SK-MEL-5 (cell line): ENCODE measurements at regions not wholly inside any gene's neighbourhood (a gene's known extent, or its start where the extent isn't known, plus 50 kb on each side); places are given as distances from the start of the nearest gene placed in this dataset.
"Not testable (repeated sequence)": the region's sequence is repeated elsewhere in the genome, so short reads cannot be mapped to it uniquely, and the experiment has no call there.

Source experiments
- DNase-seq: peaks from one replicate; pipeline ENCODE4 v3.0.0-alpha.2; 2016; ENCODE audit warnings: low read depth, low spot score
- in situ Hi-C: cut with HindIII; loops from 2 replicates; pipeline ENCODE4 v1.10.0; 2016; ENCODE audit warnings: low sequenced_read_pairs, high pct_unique_total_duplicates, low pct_unique_long_range_greater_than_20kb

- in situ Hi-C loops, DNase-seq: not testable (repeated sequence)
These were observed 522.1 kb downstream of the TMEM135 start for GRCh38 chr11:87559852-87560251.

- in situ Hi-C loops = no loop called here
These were observed 517.4 kb downstream of the TMEM135 start for GRCh38 chr11:87555101-87555500.

GRCh38 chr11:87548797-87549196 lies 511.1 kb downstream of the TMEM135 start:
- no peak for DNase-seq
- in situ Hi-C loops = no loop called here

More at GRCh38 chr11:87555101-87555500, 517.4 kb downstream of the TMEM135 start:
- no peak for DNase-seq

- DNase-seq = no peak
- in situ Hi-C loops = no loop called here
These were observed 508.1 kb downstream of the TMEM135 start for GRCh38 chr11:87545858-87546257.

- DNase-seq = no peak
- in situ Hi-C loops = no loop called here
These were observed 501.9 kb downstream of the TMEM135 start for GRCh38 chr11:87539596-87539995.

GRCh38 chr11:87536565-87536964 lies 498.8 kb downstream of the TMEM135 start:
- DNase-seq = no peak
- in situ Hi-C loops = no loop called here

GRCh38 chr11:87536016-87536415 lies 498.3 kb downstream of the TMEM135 start:
- no peak for DNase-seq
- in situ Hi-C loops = no loop called here

- in situ Hi-C loops = no loop called here
- DNase-seq = no peak
These were observed 497.8 kb downstream of the TMEM135 start for GRCh38 chr11:87535513-87535912.

GRCh38 chr11:87531835-87532234 lies 494.1 kb downstream of the TMEM135 start:
- DNase-seq, in situ Hi-C loops: not testable (repeated sequence)

- in situ Hi-C loops = no loop called here
These were observed 491.8 kb downstream of the TMEM135 start for GRCh38 chr11:87529486-87529885.

GRCh38 chr11:87528752-87529151 lies 491.0 kb downstream of the TMEM135 start:
- in situ Hi-C loops = no loop called here
- DNase-seq = no peak

More at GRCh38 chr11:87529486-87529885, 491.8 kb downstream of the TMEM135 start:
- no peak for DNase-seq

- in situ Hi-C loops = no loop called here
- DNase-seq = no peak
These were observed 485.5 kb downstream of the TMEM135 start for GRCh38 chr11:87523276-87523675.

- in situ Hi-C loops = no loop called here
These were observed 480.5 kb downstream of the TMEM135 start for GRCh38 chr11:87518266-87518665.

GRCh38 chr11:87517351-87517750 lies 479.6 kb downstream of the TMEM135 start:
- in situ Hi-C loops = no loop called here
- no peak for DNase-seq

More at GRCh38 chr11:87518266-87518665, 480.5 kb downstream of the TMEM135 start:
- DNase-seq = no peak

GRCh38 chr11:87507722-87508121 lies 470.0 kb downstream of the TMEM135 start:
- in situ Hi-C loops, DNase-seq: not testable (repeated sequence)

GRCh38 chr11:87506946-87507345 lies 469.2 kb downstream of the TMEM135 start:
- DNase-seq, in situ Hi-C loops: not testable (repeated sequence)

- no peak for DNase-seq
- in situ Hi-C loops = no loop called here
These were observed 463.7 kb downstream of the TMEM135 start for GRCh38 chr11:87501388-87501787.

- DNase-seq, in situ Hi-C loops: not testable (repeated sequence)
These were observed 457.2 kb downstream of the TMEM135 start for GRCh38 chr11:87494936-87495335.

- in situ Hi-C loops, DNase-seq: not testable (repeated sequence)
These were observed 456.3 kb downstream of the TMEM135 start for GRCh38 chr11:87494026-87494425.

- in situ Hi-C loops = no loop called here
- DNase-seq = no peak
These were observed 455.8 kb downstream of the TMEM135 start for GRCh38 chr11:87493516-87493915.
